ENCODE measurements at regions not wholly inside any gene's neighbourhood (a gene's known extent, or its start where the extent isn't known, plus 50 kb on each side); places are given as distances from the start of the nearest gene placed in this dataset.

GRCh38 chr17:33962857-33963655 is 292.0 kb upstream of the CCL2 start:
- TF ChIP-seq CTCF (IDR thresholded peaks at IDR 0.05) (no peak), POLR2A (IDR thresholded peaks at IDR 0.05) (no peak)

All from heart left ventricle (tissue), 13 donors.